ENCODE measurements at regions not wholly inside any gene's neighbourhood (a gene's known extent, or its start where the extent isn't known, plus 50 kb on each side); places are given as distances from the start of the nearest gene placed in this dataset.

DNA sequence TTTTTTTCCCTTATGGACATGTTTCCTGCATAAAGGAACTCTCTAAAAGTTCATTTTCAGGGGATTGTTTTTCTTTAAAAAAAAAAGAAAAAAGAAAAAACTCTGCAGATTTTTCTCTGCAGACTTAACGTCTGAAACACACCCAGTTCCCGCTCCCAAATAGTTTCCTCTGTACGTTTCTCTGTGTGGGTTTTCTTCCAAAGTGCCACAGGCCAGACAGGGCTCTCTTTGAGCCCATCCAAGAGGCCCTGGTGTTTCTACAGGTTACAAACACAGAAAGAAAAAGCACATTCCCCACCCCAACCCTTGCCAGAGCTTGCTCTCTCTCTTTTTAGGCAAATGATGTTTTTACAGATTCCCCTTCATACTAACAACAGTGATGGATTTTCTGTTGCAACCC lies 258.6 kb downstream of the FNDC1 start:
- H3K27me3 ChIP-seq (ENCODE audit: control insufficient read depth in 2 of 2, insufficient read depth in 2 of 2, low read length in 2 of 2) = no peaks in the 10 kb centered on the region
- H3K36me3 ChIP-seq (replicated peaks in 1 of 2; ENCODE audit: control insufficient read depth in 1 of 2, insufficient read depth in 2 of 2, low read length in 2 of 2) = no peaks in the 10 kb centered on the region
- no peak overlapping the region for H3K4me3 ChIP-seq (replicated peaks in 1 of 3; ENCODE audit: low read depth in 2 of 3, low read length in 3 of 3)
- intact Hi-C loops (cut with micrococcal nuclease) = no loop called here
- no peak overlapping the region for H3K4me2 ChIP-seq (replicated peaks; ENCODE audit: extremely low read depth, low read length, poor library complexity, severe bottlenecking)
- H3K4me1 Mint-ChIP-seq = no peaks in the 10 kb centered on the region
- TF ChIP-seq CTCF (IDR thresholded peaks at IDR 0.05) = no peak
- H3K27me3 Mint-ChIP-seq (ENCODE audit: low read depth in 3 of 3) = no peaks in the 10 kb centered on the region
- H3K27ac ChIP-seq (ENCODE audit: low read depth in 1 of 2, low read length in 2 of 2) = no peak overlapping the region
- H3K9ac ChIP-seq (ENCODE audit: insufficient read depth, low read length, poor library complexity, severe bottlenecking) = no peak overlapping the region
- peaks cover 9% of the 10 kb centered on the region in 2 donors for H3K9me3 ChIP-seq (replicated peaks in 1 of 2; ENCODE audit: control insufficient read depth in 1 of 2, insufficient read depth in 1 of 2, low read length in 2 of 2)
- no peak overlapping the region for H3K27ac Mint-ChIP-seq
- WGBS (ENCODE audit: insufficient coverage) = 58% methylated on average over 3 of the region's 3 CpGs
- no peak overlapping the region for H3K4me3 Mint-ChIP-seq
- no peaks in the 10 kb centered on the region for H4K20me1 ChIP-seq (ENCODE audit: insufficient read depth, low read length)
- no peak overlapping the region for H2AFZ ChIP-seq (ENCODE audit: insufficient read depth, low read depth, low read length, poor library complexity, severe bottlenecking)
- H3K79me2 ChIP-seq (ENCODE audit: insufficient read depth, low read length) = no peaks in the 10 kb centered on the region
- H3K4me1 ChIP-seq (ENCODE audit: control insufficient read depth in 1 of 2, insufficient read depth in 2 of 2, low read length in 2 of 2) = no peaks in the 10 kb centered on the region
- H3K36me3 Mint-ChIP-seq = no peaks in the 10 kb centered on the region
- no peak for DNase-seq
- H3K9me3 Mint-ChIP-seq = peaks cover 3 to 18% (median 10%) of the 10 kb centered on the region in 7 donors

DNA sequence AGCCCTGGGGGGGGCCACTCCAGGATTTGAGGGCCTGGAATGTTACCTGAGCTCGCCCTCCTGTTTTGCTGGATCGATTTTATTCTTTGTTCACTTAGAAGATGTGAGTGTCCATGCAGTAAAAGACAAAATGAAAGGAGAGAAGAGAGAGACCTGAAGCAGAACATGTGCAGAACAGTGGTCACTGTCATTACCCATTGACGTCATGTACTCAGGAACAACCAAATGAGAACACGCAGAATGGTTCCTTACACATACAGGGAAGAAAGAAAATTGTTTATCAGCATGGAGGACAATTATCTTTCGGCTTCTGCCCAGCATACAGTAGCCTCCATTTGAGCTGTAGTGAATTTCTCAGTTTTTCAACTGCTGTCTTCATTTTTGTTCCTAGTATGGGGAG lies 258.1 kb downstream of the FNDC1 start:
- no peak for DNase-seq
- Mint-ChIP-seq H3K4me1 (no peaks in the 10 kb centered on the region), H3K36me3 (no peaks in the 10 kb centered on the region), H3K27ac (no peak overlapping the region), H3K9me3 (peaks cover 3 to 16% (median 11%) of the 10 kb centered on the region in 7 donors), H3K4me3 (no peak overlapping the region), H3K27me3 (ENCODE audit: low read depth in 3 of 3) (no peaks in the 10 kb centered on the region)
- no peaks in the 10 kb centered on the region for H3K79me2 ChIP-seq (ENCODE audit: insufficient read depth, low read length)
- H3K27me3 ChIP-seq (ENCODE audit: control insufficient read depth in 2 of 2, insufficient read depth in 2 of 2, low read length in 2 of 2) = no peaks in the 10 kb centered on the region
- no peaks in the 10 kb centered on the region for H3K4me1 ChIP-seq (ENCODE audit: control insufficient read depth in 1 of 2, insufficient read depth in 2 of 2, low read length in 2 of 2)
- H3K9me3 ChIP-seq (replicated peaks in 1 of 2; ENCODE audit: control insufficient read depth in 1 of 2, insufficient read depth in 1 of 2, low read length in 2 of 2) = peaks cover 6 to 9% of the 10 kb centered on the region in 2 donors
- no peak overlapping the region for H3K27ac ChIP-seq (ENCODE audit: low read depth in 1 of 2, low read length in 2 of 2)
- no peak for TF ChIP-seq CTCF (IDR thresholded peaks at IDR 0.05)
- H3K4me2 ChIP-seq (replicated peaks; ENCODE audit: extremely low read depth, low read length, poor library complexity, severe bottlenecking) = no peak overlapping the region
- H4K20me1 ChIP-seq (ENCODE audit: insufficient read depth, low read length) = no peaks in the 10 kb centered on the region
- no peaks in the 10 kb centered on the region for H3K36me3 ChIP-seq (replicated peaks in 1 of 2; ENCODE audit: control insufficient read depth in 1 of 2, insufficient read depth in 2 of 2, low read length in 2 of 2)
- no peak overlapping the region for H3K4me3 ChIP-seq (replicated peaks in 1 of 3; ENCODE audit: low read depth in 2 of 3, low read length in 3 of 3)
- intact Hi-C loops (cut with micrococcal nuclease) = no loop called here
- H2AFZ ChIP-seq (ENCODE audit: insufficient read depth, low read depth, low read length, poor library complexity, severe bottlenecking) = no peak overlapping the region
- no peak overlapping the region for H3K9ac ChIP-seq (ENCODE audit: insufficient read depth, low read length, poor library complexity, severe bottlenecking)
- 78% methylated on average over 2 of the region's 5 CpGs for WGBS (ENCODE audit: insufficient coverage)

All from CD14-positive monocyte (primary cell).